ENCODE measurements at regions not wholly inside any gene's neighbourhood (a gene's known extent, or its start where the extent isn't known, plus 50 kb on each side); places are given as distances from the start of the nearest gene placed in this dataset.

DNA sequence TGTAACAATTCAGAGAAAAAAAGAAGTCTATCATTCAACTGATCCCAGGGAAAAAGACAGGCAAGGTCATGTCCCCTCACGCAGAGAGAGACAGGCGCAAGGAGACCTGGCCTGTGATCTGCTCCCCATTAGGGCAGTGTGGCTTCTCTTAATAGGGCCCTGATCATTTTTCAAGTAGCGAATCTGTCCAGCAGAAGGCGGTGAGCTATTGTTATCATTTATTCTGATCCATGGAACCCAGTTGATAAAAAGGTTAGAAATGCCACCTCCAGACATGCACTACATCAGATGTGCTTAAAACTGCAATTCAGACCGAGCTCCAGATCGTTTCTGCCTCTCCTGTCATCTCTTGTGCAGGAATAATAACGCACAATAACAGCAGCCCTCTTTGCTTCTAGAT is 1025.6 kb upstream of the PIK3C3 start (continued):
- TF ChIP-seq CBX5 (IDR thresholded peaks at IDR 0.05; ENCODE audit: low read depth, low read length) (no peak), MAFK (IDR thresholded peaks at IDR 0.05; ENCODE audit: low read depth, low read length) (no peak), EP300 (IDR thresholded peaks at IDR 0.05; ENCODE audit: borderline replicate concordance in 1 of 2, low read depth in 2 of 2, low read length in 2 of 2) (no peak)

Data from H1 (cell line).